Endothelial cell of umbilical vein (primary cell): ENCODE measurements at regions not wholly inside any gene's neighbourhood (a gene's known extent, or its start where the extent isn't known, plus 50 kb on each side); places are given as distances from the start of the nearest gene placed in this dataset.

ENCODE experiments used
- CTCF ChIP-seq, 2 donors: IDR thresholded peaks; 1 replicate in 1 of 2; 2 replicates in 1 of 2; pipeline ENCODE4 v1.5.1; 2011; ENCODE audit warnings: low read length in 2 of 2, mild to moderate bottlenecking in 2 of 2, moderate library complexity in 2 of 2, control low read depth in 1 of 2, inconsistent platforms in 1 of 2, low read depth in 1 of 2; ENCODE audit not compliant: insufficient read depth in 1 of 2; ENCODE audit errors: extremely low read depth in 1 of 2
- POLR2A ChIP-seq: IDR thresholded peaks from 2 replicates; pipeline ENCODE4 v1.6.1; 2012; ENCODE audit warnings: low read depth, mild to moderate bottlenecking, control low read depth, low read length

GRCh38 chr15:70293591-70294470 is 196.1 kb upstream of the TLE3 start:
- TF ChIP-seq CTCF (IDR thresholded peaks at IDR 0.05; ENCODE audit: extremely low read depth in 1 of 2, insufficient read depth in 1 of 2, low read depth in 1 of 2, low read length in 2 of 2) = no peak
- no peak for TF ChIP-seq POLR2A
